ENCODE measurements at regions not wholly inside any gene's neighbourhood (a gene's known extent, or its start where the extent isn't known, plus 50 kb on each side); places are given as distances from the start of the nearest gene placed in this dataset.

DNA sequence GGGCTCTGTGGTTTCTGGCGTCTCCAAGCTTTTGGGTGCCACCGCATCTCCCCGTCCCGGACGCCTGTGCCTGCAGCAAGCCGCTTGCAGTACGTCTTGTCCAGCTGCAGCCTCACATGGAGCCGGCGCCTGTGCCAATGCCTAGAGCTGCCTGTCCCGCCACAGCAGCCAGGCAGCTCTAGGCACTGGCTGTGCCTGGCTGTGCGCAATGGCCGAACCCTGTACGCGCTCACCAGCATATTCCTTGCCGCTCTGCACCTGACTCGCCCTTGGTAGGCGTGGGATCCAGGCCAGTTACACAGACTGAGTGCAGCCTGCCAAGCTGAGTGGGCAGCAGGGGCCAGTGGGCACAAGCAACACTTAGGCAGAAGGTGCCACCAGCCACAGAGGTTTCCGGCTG, 381.2 kb upstream of the SORCS1 start:
- TF ChIP-seq POLR2AphosphoS5 (IDR thresholded peaks at IDR 0.05; ENCODE audit: borderline replicate concordance, low read depth, low read length) (no peak), EZH2 (IDR thresholded peaks at IDR 0.05) (no peak), FOXP2 (optimal IDR thresholded peaks at IDR 0.05; ENCODE audit: control extremely low read depth, extremely low read length, insufficient read depth) (no peak)

Measured in SK-N-MC (cell line).